GM23248 (cell line): ENCODE measurements at regions not wholly inside any gene's neighbourhood (a gene's known extent, or its start where the extent isn't known, plus 50 kb on each side); places are given as distances from the start of the nearest gene placed in this dataset.

Source experiments
- DNase-seq: peaks from one replicate; pipeline ENCODE4 v3.0.0-alpha.2; 2015
- H2AFZ ChIP-seq: fragments of 200-600 bp; sonication (generic); 2 replicates; pipeline ENCODE4 v1.6.1; 2016; ENCODE audit warnings: antibody characterized with exemption
- H3F3A ChIP-seq: fragments of 200-600 bp; sonication (generic); 2 replicates; pipeline ENCODE4 v1.6.1; 2016; ENCODE audit warnings: mild to moderate bottlenecking, antibody characterized with exemption, mixed run types; ENCODE audit not compliant: insufficient read depth
- H3K27ac ChIP-seq: fragments of 200-600 bp; sonication (generic); 2 replicates; pipeline ENCODE4 v1.5.1; 2016; ENCODE audit warnings: mild to moderate bottlenecking
- H3K27me3 ChIP-seq: fragments of 200-600 bp; sonication (generic); replicated peaks from 2 replicates; pipeline ENCODE4 v1.6.1; 2016; ENCODE audit warnings: mild to moderate bottlenecking; ENCODE audit not compliant: insufficient read depth
- H3K36me3 ChIP-seq: fragments of 200-600 bp; sonication (generic); 2 replicates; pipeline ENCODE4 v1.6.1; 2016; ENCODE audit warnings: low read depth, mild to moderate bottlenecking
- H3K4me1 ChIP-seq: fragments of 200-600 bp; sonication (generic); 2 replicates; pipeline ENCODE4 v1.6.1; 2016; ENCODE audit warnings: mild to moderate bottlenecking; ENCODE audit not compliant: insufficient read depth
- H3K4me2 ChIP-seq: fragments of 200-600 bp; sonication (generic); one replicate; pipeline ENCODE4 v1.6.1; 2016; ENCODE audit warnings: mild to moderate bottlenecking; ENCODE audit not compliant: unreplicated experiment
- H3K4me3 ChIP-seq: fragments of 200-600 bp; sonication (generic); 2 replicates; pipeline ENCODE4 v1.5.1; 2016; ENCODE audit warnings: mild to moderate bottlenecking
- H3K79me2 ChIP-seq: fragments of 200-600 bp; sonication (generic); 2 replicates; pipeline ENCODE4 v1.6.1; 2016; ENCODE audit warnings: mild to moderate bottlenecking; ENCODE audit not compliant: insufficient read depth
- H3K9ac ChIP-seq: fragments of 200-600 bp; sonication (generic); 2 replicates; pipeline ENCODE4 v1.6.1; 2016; ENCODE audit warnings: mild to moderate bottlenecking
- H3K9me2 ChIP-seq: fragments of 200-600 bp; sonication (generic); 2 replicates; pipeline ENCODE4 v1.6.1; 2016; ENCODE audit warnings: mixed run types, mild to moderate bottlenecking, moderate library complexity; ENCODE audit not compliant: insufficient read depth
- H3K9me3 ChIP-seq: fragments of 200-600 bp; sonication (generic); one replicate; pipeline ENCODE4 v1.6.1; 2017; ENCODE audit warnings: low read depth
- H4K20me1 ChIP-seq: fragments of 200-600 bp; sonication (generic); 2 replicates; pipeline ENCODE4 v1.6.0; 2016; ENCODE audit not compliant: insufficient read depth
- EZH2 ChIP-seq: fragments of 200-600 bp; sonication (generic); IDR thresholded peaks from 2 replicates; pipeline ENCODE4 v1.6.1; 2018; ENCODE audit warnings: antibody characterized with exemption, mild to moderate bottlenecking; ENCODE audit not compliant: insufficient read depth, poor library complexity, severe bottlenecking
- EZH2phosphoT487 ChIP-seq: fragments of 200-600 bp; sonication (generic); IDR thresholded peaks from 2 replicates; pipeline ENCODE4 v1.6.1; 2018; ENCODE audit warnings: antibody characterized with exemption, moderate library complexity, mild to moderate bottlenecking, low read depth; ENCODE audit not compliant: insufficient read depth
- WGBS, 2 experiments: methylation state at CpG; one replicate each; pipeline ENCODE4 v1.1.6; 2015 to 2017; ENCODE audit warnings: low lambda C conversion rate in 2 of 2, low coverage in 1 of 2; ENCODE audit errors: missing lambda C conversion rate in 2 of 2; 5-methylcytosine and 5-hydroxymethylcytosine counted together
- in situ Hi-C: fragments of 300-500 bp; cut with MboI; formaldehyde crosslinking; loops from 2 replicates; pipeline ENCODE4 v1.15.0; 2020

DNA sequence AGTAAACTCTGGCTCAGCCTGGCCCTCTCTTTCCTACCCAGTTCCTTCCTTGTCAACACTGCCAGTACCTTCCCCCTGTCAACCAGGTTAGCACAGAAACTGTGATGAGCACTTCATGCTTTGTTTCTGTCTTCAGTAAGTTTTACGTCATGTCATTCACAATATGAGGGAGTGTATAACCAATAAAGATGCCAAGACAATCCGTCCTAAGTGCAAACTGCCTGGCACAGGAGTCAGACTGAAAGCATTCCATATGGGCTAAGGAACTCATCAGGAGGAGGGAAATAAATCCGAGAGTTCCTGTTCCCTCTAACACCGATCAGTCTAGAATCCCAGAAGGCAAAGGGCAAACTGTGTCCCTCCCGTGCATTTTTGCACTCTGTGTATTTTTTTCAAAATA is 507.2 kb downstream of the CMPK2 start:
- Histone ChIP-seq H3K36me3 (no peaks in the 10 kb centered on the region), H4K20me1 (no peaks in the 10 kb centered on the region), H3K4me1 (no peaks in the 10 kb centered on the region), H3K27me3 (no peaks in the 10 kb centered on the region), H3K9me3 (no peaks in the 10 kb centered on the region), H3F3A (no peaks in the 10 kb centered on the region), H3K4me2 (no peak overlapping the region), H3K9ac (no peak overlapping the region), H2AFZ (no peak overlapping the region), H3K9me2 (no peaks in the 10 kb centered on the region), H3K27ac (no peak overlapping the region), H3K4me3 (no peak overlapping the region), H3K79me2 (no peaks in the 10 kb centered on the region)
- DNase-seq = no peak
- 29 to 32% methylated on average over 5 of the region's 5 CpGs for WGBS, 2 experiments
- no peak for TF ChIP-seq EZH2phosphoT487
- no peak for TF ChIP-seq EZH2
- in situ Hi-C loops = no loop called here

GRCh38 chr2:6358985-6359384 is 506.7 kb downstream of the CMPK2 start:
- Histone ChIP-seq H3K27ac (no peak overlapping the region), H3K9ac (no peak overlapping the region), H3K79me2 (no peaks in the 10 kb centered on the region), H3F3A (no peaks in the 10 kb centered on the region), H4K20me1 (no peaks in the 10 kb centered on the region), H3K4me2 (no peak overlapping the region), H3K27me3 (no peaks in the 10 kb centered on the region), H3K4me1 (no peaks in the 10 kb centered on the region), H2AFZ (no peak overlapping the region), H3K36me3 (no peaks in the 10 kb centered on the region), H3K9me2 (no peaks in the 10 kb centered on the region), H3K4me3 (no peak overlapping the region), H3K9me3 (no peaks in the 10 kb centered on the region)
- DNase-seq = no peak
- in situ Hi-C loops = no loop called here
- no peak for TF ChIP-seq EZH2phosphoT487
- TF ChIP-seq EZH2 = no peak
- 43 to 45% methylated on average over 5 of the region's 5 CpGs for WGBS, 2 experiments

- DNase-seq = no peak
- no peaks in the 10 kb centered on the region for H3K9me3 ChIP-seq
Measured at GRCh38 chr2:6359964-6360363, 505.7 kb downstream of the CMPK2 start.

GRCh38 chr2:6362671-6363450 is 502.8 kb downstream of the CMPK2 start:
- in situ Hi-C loops = no loop called here
- 32 to 34% methylated on average over 11 of the region's 11 CpGs for WGBS, 2 experiments
- DNase-seq = no peak
- Histone ChIP-seq H3K27ac (no peak overlapping the region), H3K9me3 (no peaks in the 10 kb centered on the region), H3K27me3 (no peaks in the 10 kb centered on the region), H3K4me2 (no peak overlapping the region), H3K79me2 (no peaks in the 10 kb centered on the region), H3K9me2 (no peaks in the 10 kb centered on the region), H3K4me1 (no peaks in the 10 kb centered on the region), H2AFZ (no peak overlapping the region), H3K4me3 (no peak overlapping the region), H3K9ac (no peak overlapping the region), H3F3A (no peaks in the 10 kb centered on the region), H3K36me3 (no peaks in the 10 kb centered on the region), H4K20me1 (no peaks in the 10 kb centered on the region)
- TF ChIP-seq EZH2 (no peak), EZH2phosphoT487 (no peak)

More at GRCh38 chr2:6359964-6360363, 505.7 kb downstream of the CMPK2 start:
- Histone ChIP-seq H3K4me1 (no peaks in the 10 kb centered on the region), H3K27me3 (no peaks in the 10 kb centered on the region), H2AFZ (no peak overlapping the region), H3K9me2 (no peaks in the 10 kb centered on the region), H4K20me1 (no peaks in the 10 kb centered on the region), H3F3A (no peaks in the 10 kb centered on the region), H3K9ac (no peak overlapping the region), H3K79me2 (no peaks in the 10 kb centered on the region), H3K27ac (no peak overlapping the region), H3K4me3 (no peak overlapping the region), H3K36me3 (no peaks in the 10 kb centered on the region), H3K4me2 (no peak overlapping the region)
- in situ Hi-C loops = no loop called here
- 29 to 41% methylated on average over 5 of the region's 5 CpGs for WGBS, 2 experiments
- TF ChIP-seq EZH2 (no peak), EZH2phosphoT487 (no peak)

- Histone ChIP-seq H3K4me2 (no peak overlapping the region), H3K9me3 (no peaks in the 10 kb centered on the region), H3K9ac (no peak overlapping the region), H4K20me1 (no peaks in the 10 kb centered on the region), H3K27ac (no peak overlapping the region), H3K9me2 (no peaks in the 10 kb centered on the region), H2AFZ (no peak overlapping the region), H3F3A (no peaks in the 10 kb centered on the region), H3K79me2 (no peaks in the 10 kb centered on the region), H3K27me3 (no peaks in the 10 kb centered on the region), H3K4me3 (no peak overlapping the region), H3K4me1 (no peaks in the 10 kb centered on the region), H3K36me3 (no peaks in the 10 kb centered on the region)
- in situ Hi-C loops = no loop called here
- DNase-seq = peak; percentile 44
- TF ChIP-seq EZH2 (no peak), EZH2phosphoT487 (no peak)
- WGBS, 2 experiments = 32 to 33% methylated on average over 2 of the region's 2 CpGs
Measured at GRCh38 chr2:6368281-6368680, 497.4 kb downstream of the CMPK2 start.
